SK-N-SH treated with all-trans-retinoic acid at 6 μM for 48 hours (cell line): ENCODE measurements at regions not wholly inside any gene's neighbourhood (a gene's known extent, or its start where the extent isn't known, plus 50 kb on each side); places are given as distances from the start of the nearest gene placed in this dataset.

ENCODE experiments used
- ARNTL ChIP-seq: fragments of 450-650 bp; formaldehyde crosslinking; IDR thresholded peaks from 2 replicates; pipeline ENCODE4 v1.5.0; 2020; ENCODE audit warnings: low read depth, mild to moderate bottlenecking, moderate library complexity, borderline replicate concordance
- POU6F1 ChIP-seq: fragments of 250-450 bp; sonication (Bioruptor Pico); IDR thresholded peaks from 2 replicates; pipeline ENCODE4 v1.8.0; 2021; ENCODE audit warnings: low read depth, mild to moderate bottlenecking, moderate library complexity, borderline replicate concordance
- RARB ChIP-seq: fragments of 250-450 bp; sonication (Bioruptor Pico); IDR thresholded peaks from 2 replicates; pipeline ENCODE4 v1.8.0; 2021; ENCODE audit warnings: mild to moderate bottlenecking, moderate library complexity
- ZFP3 ChIP-seq: fragments of 250-450 bp; sonication (Bioruptor Pico); IDR thresholded peaks from 2 replicates; pipeline ENCODE4 v1.5.0; 2020; ENCODE audit warnings: mild to moderate bottlenecking, moderate library complexity
- ZFP30 ChIP-seq: fragments of 450-650 bp; formaldehyde crosslinking; IDR thresholded peaks from 2 replicates; pipeline ENCODE4 v1.5.0; 2022; ENCODE audit warnings: mild to moderate bottlenecking, moderate library complexity
- ZNF70 ChIP-seq: fragments of 450-650 bp; formaldehyde crosslinking; IDR thresholded peaks from 2 replicates; pipeline ENCODE4 v1.5.0; 2020; ENCODE audit warnings: mild to moderate bottlenecking, moderate library complexity
- ZNF8 ChIP-seq: fragments of 450-650 bp; formaldehyde crosslinking; IDR thresholded peaks from 2 replicates; pipeline ENCODE4 v1.5.0; 2020; ENCODE audit warnings: mild to moderate bottlenecking, moderate library complexity

DNA sequence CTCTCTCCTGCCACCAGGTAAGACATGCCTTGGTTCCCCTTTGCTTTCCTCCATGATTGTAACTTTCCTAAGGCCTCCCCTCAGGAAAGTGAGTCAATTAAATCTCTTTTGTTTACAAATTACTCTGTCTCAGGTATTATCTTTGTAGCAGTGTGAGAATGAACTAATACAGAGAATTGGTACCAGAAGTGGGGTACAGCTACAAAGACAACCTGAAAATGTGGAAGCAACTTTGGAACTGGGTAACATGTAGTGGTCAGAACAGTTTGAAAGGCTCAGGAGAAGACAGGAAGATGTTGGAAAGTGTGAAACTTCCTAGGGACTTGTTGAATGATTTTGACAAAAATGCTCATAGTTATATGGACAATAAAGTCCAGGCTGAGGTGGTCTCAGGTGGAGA, 97.2 kb downstream of the FAM170A start:
- TF ChIP-seq ZFP30 = no peak
- no peak for TF ChIP-seq ARNTL (CRISPR knock-in tag)
- TF ChIP-seq ZNF70 = no peak
- no peak for TF ChIP-seq RARB
- no peak for TF ChIP-seq POU6F1
- no peak for TF ChIP-seq ZNF8 (CRISPR knock-in tag)
- no peak for TF ChIP-seq ZFP3 (CRISPR knock-in tag)
